Stomach (tissue), 8 donors: ENCODE measurements at regions not wholly inside any gene's neighbourhood (a gene's known extent, or its start where the extent isn't known, plus 50 kb on each side); places are given as distances from the start of the nearest gene placed in this dataset.

ENCODE experiments used
- DNase-seq, 2 donors: peaks; one replicate each; pipeline versions ENCODE4 v3.0.0 to v3.0.0-alpha.2; 2013 to 2019
- H3K27ac ChIP-seq, 5 donors: fragments of 200-600 bp in 4 of 5; sonication (generic) in 4 of 5; one replicate each; pipeline ENCODE4 v1.5.1; 2013 to 2019; ENCODE audit warnings: mild to moderate bottlenecking in 1 of 5, moderate library complexity in 1 of 5
- H3K27me3 ChIP-seq, 3 donors: fragments of 200-600 bp; sonication (generic); one replicate each; pipeline ENCODE4 v1.5.1; 2017 to 2019; ENCODE audit warnings: mixed run types in 1 of 3
- H3K36me3 ChIP-seq, 4 donors: fragments of 200-600 bp; sonication (generic); 1 replicate in 3 of 4; 2 replicates in 1 of 4; pipeline ENCODE4 v1.5.1; 2016 to 2019
- H3K4me1 ChIP-seq, 4 donors: fragments of 200-600 bp; sonication (generic); one replicate each; pipeline ENCODE4 v1.5.1; 2016 to 2019
- H3K4me3 ChIP-seq, 4 donors: fragments of 200-600 bp; sonication (generic) in 3 of 4; one replicate each; pipeline ENCODE4 v1.5.1; 2016 to 2019; ENCODE audit warnings: mild to moderate bottlenecking in 1 of 4
- H3K9me3 ChIP-seq, 4 donors: fragments of 200-600 bp; sonication (generic); one replicate each; pipeline ENCODE4 v1.5.1; 2016 to 2019
- CTCF ChIP-seq, 7 experiments: fragments of 450-650 bp in 4 of 7; fragments of 200-600 bp in 3 of 7; sonication (generic) in 3 of 7; IDR thresholded peaks; one replicate each; pipeline ENCODE4 v1.5.1; 2016 to 2019; ENCODE audit warnings: antibody characterized with exemption in 7 of 7, control low read depth in 2 of 7, mild to moderate bottlenecking in 1 of 7
- EP300 ChIP-seq: sonication (generic); formaldehyde crosslinking; IDR thresholded peaks from one replicate; pipeline ENCODE4 v1.6.1; 2017; ENCODE audit warnings: antibody characterized with exemption
- POLR2A ChIP-seq, 4 donors: fragments of 450-650 bp; IDR thresholded peaks; one replicate each; pipeline ENCODE4 v1.6.1; 2016; ENCODE audit warnings: antibody characterized with exemption in 4 of 4, control low read depth in 2 of 4, mild to moderate bottlenecking in 1 of 4, moderate library complexity in 1 of 4
- POLR2AphosphoS5 ChIP-seq, 3 donors: sonication (generic); formaldehyde crosslinking; IDR thresholded peaks; one replicate each; pipeline ENCODE4 v1.6.1; 2016; ENCODE audit warnings: antibody characterized with exemption in 3 of 3
- WGBS, 5 donors: extraction: QIAGEN DNeasy Blood & Tissue Kit in 3 of 5; methylation state at CpG; one replicate each; pipeline versions ENCODE4 v1.1.5 to v1.1.7; 2013 to 2018; 5-methylcytosine and 5-hydroxymethylcytosine counted together
- intact Hi-C: fragments of 100-400 bp; cut with DNase I; formaldehyde crosslinking; loops from one replicate; pipeline ENCODE4 v1.15.1; 2023; ENCODE audit warnings: low total_unique reads
- donor health status: healthy with polysubstance abuse.
- donor health status: Bipolar disorder and iron deficiency.
- donor health status: healthy.

- Histone ChIP-seq H3K9me3 (no peaks in the 10 kb centered on the region), H3K4me3 (no peak overlapping the region), H3K36me3 (no peaks in the 10 kb centered on the region), H3K27me3 (no peaks in the 10 kb centered on the region), H3K4me1 (peaks cover 0 to 9% (median 2%) of the 10 kb centered on the region in 4 donors), H3K27ac (no peak overlapping the region)
- 76 to 91% (median 85%) methylated on average over 1 of the region's 1 CpG for WGBS, 5 donors
- intact Hi-C loops: no loop called here
- DNase-seq: no peak
- no peak for TF ChIP-seq EP300
- no peak for TF ChIP-seq POLR2A (IDR thresholded peaks at IDR 0.05)
- no peak for TF ChIP-seq CTCF (IDR thresholded peaks at IDR 0.05)
- TF ChIP-seq POLR2AphosphoS5 (IDR thresholded peaks at IDR 0.05): no peak
Observed at GRCh38 chr5:125002727-125003598, 256.5 kb upstream of the ZNF608 start.

GRCh38 chr5:125004009-125004408 is 257.6 kb upstream of the ZNF608 start:
- Histone ChIP-seq H3K27ac (no peak overlapping the region), H3K9me3 (no peaks in the 10 kb centered on the region), H3K27me3 (no peaks in the 10 kb centered on the region), H3K4me3 (no peak overlapping the region), H3K36me3 (no peaks in the 10 kb centered on the region), H3K4me1 (peaks cover 0 to 5% (median 2%) of the 10 kb centered on the region in 4 donors)
- intact Hi-C loops: no loop called here
- no peak for DNase-seq
- WGBS, 5 donors: 85 to 89% (median 87%) methylated on average over 5 of the region's 5 CpGs
- TF ChIP-seq POLR2A (IDR thresholded peaks at IDR 0.05) (no peak), EP300 (no peak), CTCF (IDR thresholded peaks at IDR 0.05) (no peak), POLR2AphosphoS5 (IDR thresholded peaks at IDR 0.05) (no peak)

DNA sequence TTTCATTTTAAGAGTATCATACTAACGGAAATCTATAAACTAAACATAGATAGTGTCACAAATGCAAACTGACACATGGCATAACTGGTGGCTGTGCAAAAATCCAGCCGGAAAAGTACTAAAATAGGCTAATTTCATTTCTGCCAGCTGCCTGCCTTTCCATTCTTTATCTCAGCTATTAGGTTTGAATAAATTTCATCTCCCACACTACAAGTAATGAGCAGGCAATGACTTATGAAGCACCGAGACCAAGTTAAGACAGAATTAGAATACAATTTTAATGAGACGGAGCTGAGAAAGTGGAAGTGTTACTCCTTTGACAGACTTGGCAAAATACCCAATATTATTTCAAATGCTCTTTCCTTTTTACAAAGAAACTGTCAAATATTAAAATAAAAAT is 258.8 kb upstream of the ZNF608 start:
- Histone ChIP-seq H3K27me3 (no peaks in the 10 kb centered on the region), H3K4me3 (no peak overlapping the region), H3K4me1 (peaks cover 0 to 5% (median 2%) of the 10 kb centered on the region in 4 donors), H3K9me3 (no peaks in the 10 kb centered on the region), H3K36me3 (no peaks in the 10 kb centered on the region), H3K27ac (no peak overlapping the region)
- WGBS, 5 donors: 60 to 74% (median 66%) methylated on average over 4 of the region's 4 CpGs
- no peak for DNase-seq
- TF ChIP-seq POLR2AphosphoS5 (IDR thresholded peaks at IDR 0.05) (no peak), EP300 (no peak), CTCF (IDR thresholded peaks at IDR 0.05) (no peak), POLR2A (IDR thresholded peaks at IDR 0.05) (no peak)
- intact Hi-C loops: no loop called here

DNA sequence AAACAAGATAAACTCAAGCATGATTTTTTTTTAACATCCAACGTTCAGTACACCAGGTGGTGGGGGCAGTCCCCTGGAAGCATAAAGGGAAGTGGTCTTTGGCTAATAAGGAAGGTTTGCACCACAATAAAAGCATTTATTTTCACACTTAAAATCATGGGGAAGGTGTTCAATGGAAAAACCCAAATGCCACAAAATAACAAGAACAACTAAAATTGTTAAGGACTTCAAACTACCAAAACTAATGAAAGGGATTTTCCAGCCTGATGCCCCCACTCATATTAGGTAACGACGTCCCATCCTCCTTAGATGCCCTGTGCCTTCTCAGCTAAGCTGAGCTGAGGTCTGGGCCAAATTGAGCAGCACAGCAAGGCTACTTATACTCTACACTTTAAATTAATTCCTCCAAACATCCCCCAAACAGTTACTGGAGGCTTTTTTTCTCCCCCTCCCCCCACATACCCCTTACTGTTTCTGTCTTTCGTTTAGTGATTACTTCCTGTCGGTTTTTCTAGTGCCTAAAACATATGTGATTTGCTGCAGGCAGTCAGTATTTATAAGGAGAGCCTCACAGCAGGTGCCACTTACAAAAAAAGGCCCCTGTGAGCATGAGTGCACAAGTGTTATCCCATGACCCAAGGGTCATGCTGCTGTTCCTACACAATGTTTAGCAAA is 259.7 kb upstream of the ZNF608 start:
- no peaks in the 10 kb centered on the region for H3K36me3 ChIP-seq
- peaks cover 0 to 8% (median 2%) of the 10 kb centered on the region in 4 donors for H3K4me1 ChIP-seq
- intact Hi-C loops: no loop called here
- TF ChIP-seq CTCF (IDR thresholded peaks at IDR 0.05): no peak
- TF ChIP-seq POLR2A (IDR thresholded peaks at IDR 0.05): no peak
- TF ChIP-seq POLR2AphosphoS5 (IDR thresholded peaks at IDR 0.05): no peak
- TF ChIP-seq EP300: no peak
- H3K27ac ChIP-seq: no peak overlapping the region
- H3K4me3 ChIP-seq: no peak overlapping the region
- H3K27me3 ChIP-seq: no peaks in the 10 kb centered on the region
- WGBS, 5 donors: 55 to 62% (median 61%) methylated on average over 5 of the region's 5 CpGs
- no peaks in the 10 kb centered on the region for H3K9me3 ChIP-seq
- DNase-seq: peak in 1 of 2 donors; percentile 33
